A549 (cell line): ENCODE measurements at regions not wholly inside any gene's neighbourhood (a gene's known extent, or its start where the extent isn't known, plus 50 kb on each side); places are given as distances from the start of the nearest gene placed in this dataset.

Source experiments
- ATAC-seq, 2 experiments: fragments of 200-7000 bp in 1 of 2; fragments of >200 bp in 1 of 2; cut with Nextera tagmentation in 1 of 2; cut with Tn5 transposase in 1 of 2; 3 replicates each; pipeline versions ENCODE4 v1.8.0 to v1.9.1; 2018 to 2020; ENCODE audit warnings: mild to moderate bottlenecking in 1 of 2, moderate library complexity in 1 of 2
- CTCF ChIA-PET: fragments of 300-600 bp; sonication (Branson Sonifier 250); formaldehyde crosslinking; extraction: SDS; loops from one replicate; lab custom pipeline; 2021; ENCODE audit warnings: antibody characterized with exemption, inconsistent platforms; lab: Yijun Ruan, JAX
- POLR2A ChIA-PET: fragments of 350-600 bp; formaldehyde crosslinking; extraction: SDS; loops from one replicate; lab custom pipeline; 2021; ENCODE audit warnings: antibody characterized with exemption, inconsistent platforms; lab: Yijun Ruan, JAX
- DNase-seq, 2 experiments: peaks; one replicate each; pipeline versions ENCODE4 v3.0.0 to v3.0.0-alpha.2; 2011 to 2016; ENCODE audit warnings: low read depth in 1 of 2, low spot score in 1 of 2
- FAIRE-seq: peaks from 2 replicates; lab custom pipeline; 2011; peaks lifted over from hg19 to GRCh38; lab: Jason Lieb, UNC
- H3K27ac ChIP-seq, 2 experiments: fragments of >200 bp; sonication (Bioruptor Twin); formaldehyde crosslinking; 3 replicates each; pipeline ENCODE4 v1.5.1; 2016 to 2017
- H3K4me1 ChIP-seq: fragments of >200 bp; sonication (Bioruptor Twin); formaldehyde crosslinking; 3 replicates; pipeline ENCODE4 v1.6.1; 2016
- H3K4me2 ChIP-seq: fragments of >200 bp; sonication (Bioruptor Twin); formaldehyde crosslinking; 3 replicates; pipeline ENCODE4 v1.6.1; 2016
- H3K4me3 ChIP-seq: fragments of >200 bp; sonication (Bioruptor Twin); formaldehyde crosslinking; 3 replicates; pipeline ENCODE4 v1.5.1; 2016
- H3K9me3 ChIP-seq: fragments of >200 bp; sonication (Bioruptor Twin); formaldehyde crosslinking; 3 replicates; pipeline ENCODE4 v1.6.1; 2016
- BCL3 ChIP-seq: fragments of >200 bp; sonication (Bioruptor Twin); formaldehyde crosslinking; IDR thresholded peaks from 3 replicates; pipeline ENCODE4 v1.6.1; 2016
- EHF ChIP-seq: fragments of 250-450 bp; sonication (Bioruptor Pico); IDR thresholded peaks from 2 replicates; pipeline ENCODE4 v1.5.0; 2020; ENCODE audit warnings: mild to moderate bottlenecking
- EP300 ChIP-seq, 2 experiments: fragments of >200 bp; sonication (Bioruptor Twin); formaldehyde crosslinking; IDR thresholded peaks; 2 replicates in 1 of 2; 3 replicates in 1 of 2; pipeline ENCODE4 v1.6.1; 2016 to 2017
- FOSL2 ChIP-seq, 2 experiments: fragments of 450-650 bp in 1 of 2; fragments of >200 bp in 1 of 2; sonication (Bioruptor Twin) in 1 of 2; formaldehyde crosslinking; IDR thresholded peaks; 2 replicates each; pipeline versions ENCODE4 v1.5.0 to v1.6.1; 2016 to 2020; ENCODE audit warnings: mild to moderate bottlenecking in 1 of 2, moderate library complexity in 1 of 2
- HES2 ChIP-seq: fragments of >200 bp; sonication (Bioruptor Twin); formaldehyde crosslinking; IDR thresholded peaks from 2 replicates; pipeline ENCODE4 v1.6.1; 2016
- HEYL ChIP-seq: fragments of 250-450 bp; sonication (Bioruptor Pico); IDR thresholded peaks from 2 replicates; pipeline ENCODE4 v1.8.0; 2021; ENCODE audit warnings: mild to moderate bottlenecking, moderate library complexity
- HMGXB4 ChIP-seq: fragments of 250-450 bp; sonication (Bioruptor Pico); IDR thresholded peaks from 2 replicates; pipeline ENCODE4 v1.5.0; 2021; ENCODE audit warnings: mild to moderate bottlenecking, moderate library complexity, borderline replicate concordance
- HOXA7 ChIP-seq: fragments of 250-450 bp; sonication (Bioruptor Pico); IDR thresholded peaks from 2 replicates; pipeline ENCODE4 v1.5.0; 2020; ENCODE audit warnings: mild to moderate bottlenecking, moderate library complexity
- JUN ChIP-seq, 2 experiments: fragments of >200 bp; sonication (Bioruptor Twin); formaldehyde crosslinking; IDR thresholded peaks; 2 replicates in 1 of 2; 3 replicates in 1 of 2; pipeline ENCODE4 v1.6.1; 2016 to 2017
- MAFK ChIP-seq: fragments of 450-650 bp; IDR thresholded peaks from 2 replicates; pipeline ENCODE4 v1.6.1; 2014; ENCODE audit not compliant: partially characterized antibody
- MAX ChIP-seq: IDR thresholded peaks from 2 replicates; pipeline ENCODE4 v1.6.1; 2012
- MAZ ChIP-seq: fragments of 150-350 bp; IDR thresholded peaks from 2 replicates; pipeline ENCODE4 v1.6.1; 2014; ENCODE audit warnings: antibody characterized with exemption, low read depth, low read length, borderline replicate concordance
- MYC ChIP-seq: IDR thresholded peaks from 2 replicates; pipeline ENCODE4 v1.6.1; 2012; ENCODE audit warnings: mild to moderate bottlenecking, inconsistent platforms, low read length, improper control_type of control experiment, borderline replicate concordance
- REST ChIP-seq: fragments of 200-600 bp; sonication (generic); IDR thresholded peaks from 2 replicates; pipeline ENCODE4 v1.6.1; 2016; ENCODE audit warnings: antibody characterized with exemption, mild to moderate bottlenecking, moderate library complexity
- RFX5 ChIP-seq: fragments of 450-650 bp; IDR thresholded peaks from 2 replicates; pipeline ENCODE4 v1.7.1; 2014; ENCODE audit warnings: antibody characterized with exemption, mild to moderate bottlenecking, moderate library complexity
- SMC3 ChIP-seq: fragments of >200 bp; sonication (Bioruptor Twin); formaldehyde crosslinking; IDR thresholded peaks from 3 replicates; pipeline ENCODE4 v1.6.1; 2018; ENCODE audit warnings: inconsistent platforms
- SREBF2 ChIP-seq: fragments of 450-650 bp; IDR thresholded peaks from 2 replicates; pipeline ENCODE4 v1.6.1; 2014; ENCODE audit warnings: mild to moderate bottlenecking, moderate library complexity
- TFCP2L1 ChIP-seq: fragments of 250-450 bp; sonication (Bioruptor Pico); IDR thresholded peaks from 2 replicates; pipeline ENCODE4 v1.5.0; 2021; ENCODE audit warnings: mild to moderate bottlenecking
- ZC3H11A ChIP-seq: fragments of 450-650 bp; IDR thresholded peaks from 2 replicates; pipeline ENCODE4 v1.6.1; 2014; ENCODE audit warnings: antibody characterized with exemption, mild to moderate bottlenecking
- WGBS: methylation state at CpG from one replicate; pipeline ENCODE4 v1.1.6; 2017; ENCODE audit errors: missing lambda C conversion rate; 5-methylcytosine and 5-hydroxymethylcytosine counted together

GRCh38 chr5:13601112-13601511 lies 343.4 kb downstream of the DNAH5 start:
- H3K4me1 ChIP-seq, result peaks cover 6% of the 10 kb centered on the region; the same call in 1 of the 3 replicates
- no peak overlapping the region for H3K4me2 ChIP-seq
- H3K9me3 ChIP-seq, result no peaks in the 10 kb centered on the region; the same call in 2 of the 3 replicates
- WGBS, result 63% methylated on average over 2 of the region's 2 CpGs
- DNase-seq (no peak), ATAC-seq (no peak), FAIRE-seq (no peak)
- no peak overlapping the region for H3K27ac ChIP-seq
- no peak overlapping the region for H3K4me3 ChIP-seq
- ChIA-PET POLR2A (no interaction called here), CTCF (no interaction called here)
- TF ChIP-seq HOXA7 (no peak), SREBF2 (no peak), SMC3 (no peak), ZC3H11A (no peak), MAZ (no peak), MAX (no peak), EP300 (IDR thresholded peaks at IDR 0.05) (no peak), EHF (CRISPR knock-in tag) (no peak), HEYL (no peak)

- DNase-seq, result no peak
- Histone ChIP-seq H3K9me3 (no peaks in the 10 kb centered on the region; the same call in 2 of the 3 replicates), H3K27ac (no peak overlapping the region), H3K4me1 (no peaks in the 10 kb centered on the region), H3K4me2 (no peak overlapping the region), H3K4me3 (no peak overlapping the region)
- no peak for FAIRE-seq
- no peak for TF ChIP-seq FOSL2 (IDR thresholded peaks at IDR 0.05)
- TF ChIP-seq FOSL2 (CRISPR knock-in tag; IDR thresholded peaks at IDR 0.05), result no peak
- no peak for TF ChIP-seq REST
- no peak for TF ChIP-seq RFX5
- TF ChIP-seq MYC, result no peak
- no peak for TF ChIP-seq JUN (IDR thresholded peaks at IDR 0.05)
- ChIA-PET POLR2A (no interaction called here), CTCF (no interaction called here)
- 15% methylated on average over 6 of the region's 6 CpGs for WGBS
- ATAC-seq, result no peak
Observed at GRCh38 chr5:13595978-13596377, 348.5 kb downstream of the DNAH5 start.

- no peak for FAIRE-seq
- ChIA-PET POLR2A (interaction anchor here (0.6 kb wide), 1 partner anchor 1878 kb away, joined by 3 read pairs; no protein-coding TSS in a partner anchor), CTCF (interaction anchor here (1.3 kb wide), 1 partner anchor 113 kb away, joined by 3 read pairs; no protein-coding TSS in a partner anchor)
- Histone ChIP-seq H3K4me3 (no peak overlapping the region), H3K9me3 (no peaks in the 10 kb centered on the region), H3K27ac (peak overlapping the region in 1 of 2 experiments; percentile 58; a peak in 2 of 6 replicates), H3K4me1 (no peaks in the 10 kb centered on the region), H3K4me2 (no peak overlapping the region)
- peak in 1 of 2 experiments; percentile 69; a peak in 3 of 6 replicates for ATAC-seq
- 4% methylated on average over 1 of the region's 1 CpG for WGBS
- DNase-seq, result peak; percentile 6 to 53
- TF ChIP-seq HOXA7 (no peak), BCL3 (no peak), MAFK (peak; percentile 25), TFCP2L1 (CRISPR knock-in tag) (no peak), HES2 (no peak), HMGXB4 (no peak)
Observed at GRCh38 chr5:13591621-13592020, 352.9 kb downstream of the DNAH5 start.
